ENCODE measurements at regions not wholly inside any gene's neighbourhood (a gene's known extent, or its start where the extent isn't known, plus 50 kb on each side); places are given as distances from the start of the nearest gene placed in this dataset.

- TF ChIP-seq SIN3A (IDR thresholded peaks at IDR 0.05; ENCODE audit: borderline replicate concordance, insufficient read depth, low read length) (no peak), FOXP2 (optimal IDR thresholded peaks at IDR 0.05; ENCODE audit: borderline replicate concordance, extremely low read depth, extremely low read length, insufficient read depth) (no peak)
These were observed 98.4 kb downstream of the LITAF start for GRCh38 chr16:11488304-11488703.

- TF ChIP-seq POLR2AphosphoS5 (IDR thresholded peaks at IDR 0.05; ENCODE audit: low read depth, low read length), result no peak
- no peak for TF ChIP-seq FOXP2 (optimal IDR thresholded peaks at IDR 0.05; ENCODE audit: borderline replicate concordance, extremely low read depth, extremely low read length, insufficient read depth)
- no peak for TF ChIP-seq REST (IDR thresholded peaks at IDR 0.05; ENCODE audit: insufficient read depth in 1 of 2, low read depth in 2 of 2, low read length in 2 of 2)
- TF ChIP-seq SIN3A (IDR thresholded peaks at IDR 0.05; ENCODE audit: borderline replicate concordance, insufficient read depth, low read length), result no peak
These were observed 95.2 kb downstream of the LITAF start for GRCh38 chr16:11491524-11491923.

GRCh38 chr16:11492808-11493530 is 93.8 kb downstream of the LITAF start:
- no peak for TF ChIP-seq TAF1 (IDR thresholded peaks at IDR 0.05; ENCODE audit: borderline replicate concordance, insufficient read depth, low read length)
- TF ChIP-seq SIN3A (IDR thresholded peaks at IDR 0.05; ENCODE audit: borderline replicate concordance, insufficient read depth, low read length), result no peak
- no peak for TF ChIP-seq POLR2AphosphoS5 (IDR thresholded peaks at IDR 0.05; ENCODE audit: low read depth, low read length)
- no peak for TF ChIP-seq FOXP2 (optimal IDR thresholded peaks at IDR 0.05; ENCODE audit: borderline replicate concordance, extremely low read depth, extremely low read length, insufficient read depth)
- no peak for TF ChIP-seq REST (IDR thresholded peaks at IDR 0.05; ENCODE audit: insufficient read depth in 1 of 2, low read depth in 2 of 2, low read length in 2 of 2)

- TF ChIP-seq TAF1 (IDR thresholded peaks at IDR 0.05; ENCODE audit: borderline replicate concordance, insufficient read depth, low read length), result no peak
- no peak for TF ChIP-seq SIN3A (IDR thresholded peaks at IDR 0.05; ENCODE audit: borderline replicate concordance, insufficient read depth, low read length)
- no peak for TF ChIP-seq REST (IDR thresholded peaks at IDR 0.05; ENCODE audit: insufficient read depth in 1 of 2, low read depth in 2 of 2, low read length in 2 of 2)
- TF ChIP-seq FOXP2 (optimal IDR thresholded peaks at IDR 0.05; ENCODE audit: borderline replicate concordance, extremely low read depth, extremely low read length, insufficient read depth), result no peak
- TF ChIP-seq POLR2AphosphoS5 (IDR thresholded peaks at IDR 0.05; ENCODE audit: low read depth, low read length), result no peak
These were observed 93.2 kb downstream of the LITAF start for GRCh38 chr16:11493531-11493929.

- no peak for TF ChIP-seq POLR2AphosphoS5 (IDR thresholded peaks at IDR 0.05; ENCODE audit: low read depth, low read length)
These were observed 92.7 kb downstream of the LITAF start for GRCh38 chr16:11494029-11494428.

GRCh38 chr16:11494433-11494832 is 92.3 kb downstream of the LITAF start:
- TF ChIP-seq POLR2AphosphoS5 (IDR thresholded peaks at IDR 0.05; ENCODE audit: low read depth, low read length), result no peak
- no peak for TF ChIP-seq SIN3A (IDR thresholded peaks at IDR 0.05; ENCODE audit: borderline replicate concordance, insufficient read depth, low read length)

GRCh38 chr16:11495066-11495407 is 91.7 kb downstream of the LITAF start:
- TF ChIP-seq TAF1 (IDR thresholded peaks at IDR 0.05; ENCODE audit: borderline replicate concordance, insufficient read depth, low read length) (no peak), POLR2AphosphoS5 (IDR thresholded peaks at IDR 0.05; ENCODE audit: low read depth, low read length) (no peak), SIN3A (IDR thresholded peaks at IDR 0.05; ENCODE audit: borderline replicate concordance, insufficient read depth, low read length) (no peak), REST (IDR thresholded peaks at IDR 0.05; ENCODE audit: insufficient read depth in 1 of 2, low read depth in 2 of 2, low read length in 2 of 2) (no peak), FOXP2 (optimal IDR thresholded peaks at IDR 0.05; ENCODE audit: borderline replicate concordance, extremely low read depth, extremely low read length, insufficient read depth) (no peak)

Measured in PFSK-1 (cell line).